ENCODE measurements at regions not wholly inside any gene's neighbourhood (a gene's known extent, or its start where the extent isn't known, plus 50 kb on each side); places are given as distances from the start of the nearest gene placed in this dataset.

GRCh38 chr5:174556756-174557155 is 167.6 kb upstream of the MSX2 start:
- H3K27ac ChIP-seq (ENCODE audit: low read length), result no peak overlapping the region
- ATAC-seq (no peak), DNase-seq (ENCODE audit: low read depth, low spot score) (no peak)
- TF ChIP-seq TCF7L2 (IDR thresholded peaks at IDR 0.05; ENCODE audit: low read depth, low read length) (no peak), POLR2AphosphoS5 (IDR thresholded peaks at IDR 0.05; ENCODE audit: low read depth, low read length) (no peak)
- H3K27me3 ChIP-seq (ENCODE audit: control insufficient read depth, insufficient read depth, low read length), result peaks cover 2% of the 10 kb centered on the region; the same call in 1 of the 2 replicates
- H3K9me3 ChIP-seq (ENCODE audit: control insufficient read depth, insufficient read depth, low read depth, low read length), result no peaks in the 10 kb centered on the region
- CTCF ChIA-PET, result interaction anchor here (0.6 kb wide), 1 partner anchor 9 kb away, joined by 3 read pairs; no protein-coding TSS in a partner anchor
- H3K4me1 ChIP-seq (ENCODE audit: control insufficient read depth, insufficient read depth, low read length), result no peaks in the 10 kb centered on the region
- no TSS peak for BruUV-seq (replicated peaks)
- in situ Hi-C loops (cut with HindIII; ENCODE audit: low pct_unique_long_range_greater_than_20kb, low sequenced_read_pairs), result no loop called here
- POLR2A ChIA-PET, result interaction anchor here (0.7 kb wide), 1 partner anchor 13 kb away, joined by 6 read pairs; no protein-coding TSS in a partner anchor
- intact Hi-C loops (cut with micrococcal nuclease; ENCODE audit: unreplicated experiment), result no loop called here
- H3K4me3 ChIP-seq (ENCODE audit: low read depth in 2 of 2, low read length in 2 of 2), result no peak overlapping the region
- H3K36me3 ChIP-seq (ENCODE audit: control insufficient read depth, insufficient read depth, low read length), result no peaks in the 10 kb centered on the region

- TF ChIP-seq, protein P1, sequence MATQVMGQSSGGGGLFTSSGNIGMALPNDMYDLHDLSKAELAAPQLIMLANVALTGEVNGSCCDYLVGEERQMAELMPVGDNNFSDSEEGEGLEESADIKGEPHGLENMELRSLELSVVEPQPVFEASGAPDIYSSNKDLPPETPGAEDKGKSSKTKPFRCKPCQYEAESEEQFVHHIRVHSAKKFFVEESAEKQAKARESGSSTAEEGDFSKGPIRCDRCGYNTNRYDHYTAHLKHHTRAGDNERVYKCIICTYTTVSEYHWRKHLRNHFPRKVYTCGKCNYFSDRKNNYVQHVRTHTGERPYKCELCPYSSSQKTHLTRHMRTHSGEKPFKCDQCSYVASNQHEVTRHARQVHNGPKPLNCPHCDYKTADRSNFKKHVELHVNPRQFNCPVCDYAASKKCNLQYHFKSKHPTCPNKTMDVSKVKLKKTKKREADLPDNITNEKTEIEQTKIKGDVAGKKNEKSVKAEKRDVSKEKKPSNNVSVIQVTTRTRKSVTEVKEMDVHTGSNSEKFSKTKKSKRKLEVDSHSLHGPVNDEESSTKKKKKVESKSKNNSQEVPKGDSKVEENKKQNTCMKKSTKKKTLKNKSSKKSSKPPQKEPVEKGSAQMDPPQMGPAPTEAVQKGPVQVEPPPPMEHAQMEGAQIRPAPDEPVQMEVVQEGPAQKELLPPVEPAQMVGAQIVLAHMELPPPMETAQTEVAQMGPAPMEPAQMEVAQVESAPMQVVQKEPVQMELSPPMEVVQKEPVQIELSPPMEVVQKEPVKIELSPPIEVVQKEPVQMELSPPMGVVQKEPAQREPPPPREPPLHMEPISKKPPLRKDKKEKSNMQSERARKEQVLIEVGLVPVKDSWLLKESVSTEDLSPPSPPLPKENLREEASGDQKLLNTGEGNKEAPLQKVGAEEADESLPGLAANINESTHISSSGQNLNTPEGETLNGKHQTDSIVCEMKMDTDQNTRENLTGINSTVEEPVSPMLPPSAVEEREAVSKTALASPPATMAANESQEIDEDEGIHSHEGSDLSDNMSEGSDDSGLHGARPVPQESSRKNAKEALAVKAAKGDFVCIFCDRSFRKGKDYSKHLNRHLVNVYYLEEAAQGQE (IDR thresholded peaks at IDR 0.05; ENCODE audit: insufficient read depth in 1 of 2, low read depth in 2 of 2, low read length in 1 of 2), result no peak
- TF ChIP-seq TCF7L2 (IDR thresholded peaks at IDR 0.05; ENCODE audit: low read depth, low read length), result no peak
- no peak for TF ChIP-seq POLR2AphosphoS5 (IDR thresholded peaks at IDR 0.05; ENCODE audit: low read depth, low read length)
- TF ChIP-seq, protein P2, sequence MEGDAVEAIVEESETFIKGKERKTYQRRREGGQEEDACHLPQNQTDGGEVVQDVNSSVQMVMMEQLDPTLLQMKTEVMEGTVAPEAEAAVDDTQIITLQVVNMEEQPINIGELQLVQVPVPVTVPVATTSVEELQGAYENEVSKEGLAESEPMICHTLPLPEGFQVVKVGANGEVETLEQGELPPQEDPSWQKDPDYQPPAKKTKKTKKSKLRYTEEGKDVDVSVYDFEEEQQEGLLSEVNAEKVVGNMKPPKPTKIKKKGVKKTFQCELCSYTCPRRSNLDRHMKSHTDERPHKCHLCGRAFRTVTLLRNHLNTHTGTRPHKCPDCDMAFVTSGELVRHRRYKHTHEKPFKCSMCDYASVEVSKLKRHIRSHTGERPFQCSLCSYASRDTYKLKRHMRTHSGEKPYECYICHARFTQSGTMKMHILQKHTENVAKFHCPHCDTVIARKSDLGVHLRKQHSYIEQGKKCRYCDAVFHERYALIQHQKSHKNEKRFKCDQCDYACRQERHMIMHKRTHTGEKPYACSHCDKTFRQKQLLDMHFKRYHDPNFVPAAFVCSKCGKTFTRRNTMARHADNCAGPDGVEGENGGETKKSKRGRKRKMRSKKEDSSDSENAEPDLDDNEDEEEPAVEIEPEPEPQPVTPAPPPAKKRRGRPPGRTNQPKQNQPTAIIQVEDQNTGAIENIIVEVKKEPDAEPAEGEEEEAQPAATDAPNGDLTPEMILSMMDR (IDR thresholded peaks at IDR 0.05), result no peak
- no peak for TF ChIP-seq SIN3A (IDR thresholded peaks at IDR 0.05; ENCODE audit: borderline replicate concordance, insufficient read depth, low read depth, low read length)
- in situ Hi-C loops (cut with HindIII; ENCODE audit: low pct_unique_long_range_greater_than_20kb, low sequenced_read_pairs) (no loop called here), intact Hi-C loops (cut with micrococcal nuclease; ENCODE audit: unreplicated experiment) (no loop called here)
- Histone ChIP-seq H3K27ac (ENCODE audit: low read length) (no peak overlapping the region), H3K9me3 (ENCODE audit: control insufficient read depth, insufficient read depth, low read depth, low read length) (no peaks in the 10 kb centered on the region), H3K4me3 (ENCODE audit: low read depth in 2 of 2, low read length in 2 of 2) (no peak overlapping the region), H3K36me3 (ENCODE audit: control insufficient read depth, insufficient read depth, low read length) (no peaks in the 10 kb centered on the region), H3K4me1 (ENCODE audit: control insufficient read depth, insufficient read depth, low read length) (no peaks in the 10 kb centered on the region), H3K27me3 (ENCODE audit: control insufficient read depth, insufficient read depth, low read length) (peaks cover 2% of the 10 kb centered on the region; the same call in 1 of the 2 replicates)
- ChIA-PET CTCF (no interaction called here), POLR2A (no interaction called here)
- BruUV-seq (replicated peaks), result no TSS peak
- ATAC-seq, result no peak
- DNase-seq (ENCODE audit: low read depth, low spot score), result no peak
Measured at GRCh38 chr5:174558190-174558589, 166.2 kb upstream of the MSX2 start.

DNA sequence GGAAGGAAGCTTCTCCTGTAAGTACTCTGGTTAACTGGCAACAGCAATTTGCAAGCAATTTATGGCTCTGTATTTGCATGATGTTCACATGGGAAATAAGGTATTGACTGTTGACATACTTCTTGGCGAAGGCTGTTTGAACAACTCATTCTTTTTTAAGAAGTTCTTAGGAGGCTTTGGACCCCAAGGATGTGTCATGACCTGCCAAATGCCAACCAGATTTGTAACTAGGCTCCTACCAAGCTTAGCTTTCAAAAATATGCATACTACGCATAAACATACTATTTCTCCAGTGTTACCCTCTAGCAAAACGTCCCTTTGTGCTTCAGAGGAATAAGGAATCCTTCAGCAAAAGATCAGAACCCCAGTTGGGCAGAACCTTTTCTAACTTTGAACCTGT is 165.2 kb upstream of the MSX2 start:
- no TSS peak for BruUV-seq (replicated peaks)

More for the DNA sequence above, 165.2 kb upstream of the MSX2 start:
- H3K4me1 ChIP-seq (ENCODE audit: control insufficient read depth, insufficient read depth, low read length), result no peaks in the 10 kb centered on the region
- H3K27ac ChIP-seq (ENCODE audit: low read length), result no peak overlapping the region
- no peaks in the 10 kb centered on the region for H3K9me3 ChIP-seq (ENCODE audit: control insufficient read depth, insufficient read depth, low read depth, low read length)
- intact Hi-C loops (cut with micrococcal nuclease; ENCODE audit: unreplicated experiment), result no loop called here
- ATAC-seq, result no peak
- no peak overlapping the region for H3K4me3 ChIP-seq (ENCODE audit: low read depth in 2 of 2, low read length in 2 of 2)
- H3K36me3 ChIP-seq (ENCODE audit: control insufficient read depth, insufficient read depth, low read length), result no peaks in the 10 kb centered on the region
- POLR2A ChIA-PET, result no interaction called here
- in situ Hi-C loops (cut with HindIII; ENCODE audit: low pct_unique_long_range_greater_than_20kb, low sequenced_read_pairs), result no loop called here
- CTCF ChIA-PET, result no interaction called here
- peaks cover 2% of the 10 kb centered on the region; the same call in 1 of the 2 replicates for H3K27me3 ChIP-seq (ENCODE audit: control insufficient read depth, insufficient read depth, low read length)
- no peak for DNase-seq (ENCODE audit: low read depth, low spot score)
- TF ChIP-seq, protein P2 (IDR thresholded peaks at IDR 0.05), result no peak
- TF ChIP-seq SIN3A (IDR thresholded peaks at IDR 0.05; ENCODE audit: borderline replicate concordance, insufficient read depth, low read depth, low read length), result no peak
- no peak for TF ChIP-seq TCF7L2 (IDR thresholded peaks at IDR 0.05; ENCODE audit: low read depth, low read length)
- TF ChIP-seq, protein P1 (IDR thresholded peaks at IDR 0.05; ENCODE audit: insufficient read depth in 1 of 2, low read depth in 2 of 2, low read length in 1 of 2), result no peak
- TF ChIP-seq POLR2AphosphoS5 (IDR thresholded peaks at IDR 0.05; ENCODE audit: low read depth, low read length), result no peak

Measured in Panc1 (cell line).